ENCODE measurements at regions not wholly inside any gene's neighbourhood (a gene's known extent, or its start where the extent isn't known, plus 50 kb on each side); places are given as distances from the start of the nearest gene placed in this dataset.

DNA sequence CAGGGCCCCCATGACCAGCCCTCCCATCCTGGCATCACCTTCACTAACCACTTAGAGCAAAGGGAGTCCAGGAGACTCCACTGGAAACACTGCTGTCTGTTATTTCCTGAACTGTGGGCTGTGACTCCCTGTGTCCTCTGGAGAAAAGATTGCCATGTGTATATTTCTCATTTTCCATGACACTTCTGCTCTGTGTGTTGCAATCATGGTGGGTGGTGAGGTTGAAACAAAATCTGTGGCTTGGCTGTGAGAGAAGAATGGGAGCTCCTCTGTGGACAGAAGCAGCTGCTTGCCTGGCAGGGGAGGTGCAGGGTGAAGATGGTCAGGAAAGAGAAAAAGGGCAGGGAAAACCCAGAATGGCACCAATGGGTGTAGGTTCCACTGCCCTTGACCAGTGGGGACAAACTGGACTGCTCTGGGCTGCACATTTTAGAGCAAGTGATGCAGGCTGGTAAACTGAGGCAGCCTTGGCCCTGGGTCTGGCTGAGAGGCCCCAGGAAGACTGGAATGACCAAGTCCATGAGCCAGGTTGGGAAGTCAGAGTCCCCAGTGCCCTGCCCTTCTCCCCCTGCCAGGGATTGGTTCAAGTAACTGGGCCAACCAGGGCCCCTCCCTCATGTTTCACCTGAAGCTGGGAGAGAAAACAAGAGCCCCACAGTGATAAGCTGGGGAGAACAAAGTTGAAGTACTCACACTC lies 314.3 kb downstream of the C16orf95 start:
- H3K9ac ChIP-seq (ENCODE audit: low read length) = no peak overlapping the region
- peak; percentile 76 for DNase-seq (ENCODE audit: low read depth)
- H3K4me3 ChIP-seq (ENCODE audit: insufficient read depth, low read depth, low read length) = no peak overlapping the region
- peaks cover 3% of the 10 kb centered on the region for H3K9me3 ChIP-seq (ENCODE audit: insufficient read depth, low read depth, low read length)
- peaks cover under 1% of the 10 kb centered on the region for H3K36me3 Mint-ChIP-seq (ENCODE audit: low read depth, unreplicated experiment)
- peaks cover 9% of the 10 kb centered on the region for H3K27me3 Mint-ChIP-seq (ENCODE audit: low read depth, unreplicated experiment)
- FAIRE-seq = no peak
- no peak for TF ChIP-seq CTCF (IDR thresholded peaks at IDR 0.05; ENCODE audit: insufficient read depth, low read depth, low read length)
- TF ChIP-seq EZH2 (IDR thresholded peaks at IDR 0.05; ENCODE audit: insufficient read depth, low read length) = no peak
- no peak overlapping the region for H3K27ac ChIP-seq (ENCODE audit: low read depth, low read length)
- peak overlapping the region; percentile 64 for H3K27ac Mint-ChIP-seq (ENCODE audit: unreplicated experiment)
- H2AFZ ChIP-seq (ENCODE audit: low read depth, low read length) = no peak overlapping the region
- peaks cover 17% of the 10 kb centered on the region for H3K4me1 Mint-ChIP-seq (ENCODE audit: low read depth, unreplicated experiment)
- no peaks in the 10 kb centered on the region for H3K4me1 ChIP-seq (ENCODE audit: insufficient read depth, low read length)
- H3K9me3 Mint-ChIP-seq (ENCODE audit: unreplicated experiment) = no peaks in the 10 kb centered on the region
- no peak overlapping the region for H3K4me2 ChIP-seq (ENCODE audit: low read length)
- H3K4me3 Mint-ChIP-seq (ENCODE audit: unreplicated experiment) = no peak overlapping the region
- no peaks in the 10 kb centered on the region for H3K27me3 ChIP-seq (ENCODE audit: insufficient read depth, low read length)
- no peaks in the 10 kb centered on the region for H3K79me2 ChIP-seq (ENCODE audit: insufficient read depth, low read length)
- H4K20me1 ChIP-seq (ENCODE audit: insufficient read depth, low read length) = no peaks in the 10 kb centered on the region
- H3K36me3 ChIP-seq (ENCODE audit: insufficient read depth, low read length) = no peaks in the 10 kb centered on the region

DNA sequence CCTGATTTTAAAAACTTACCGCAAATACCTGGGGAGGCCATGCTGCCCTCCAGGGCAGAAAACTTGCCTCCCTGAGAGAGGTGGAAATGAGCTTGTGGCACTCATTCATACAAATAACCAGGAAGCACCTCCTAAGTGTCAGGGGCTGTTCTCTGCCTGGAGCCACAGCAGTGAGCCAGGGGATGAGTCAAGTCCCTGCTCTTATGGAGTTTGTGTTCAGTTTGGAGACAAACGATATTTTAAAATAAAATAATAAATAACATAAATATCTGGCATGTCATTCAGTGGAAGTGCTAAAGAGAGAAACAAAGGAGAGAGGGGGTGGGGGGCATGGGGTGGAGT lies 313.8 kb downstream of the C16orf95 start:
- H3K4me3 ChIP-seq (ENCODE audit: insufficient read depth, low read depth, low read length) = no peak overlapping the region
- H3K27me3 ChIP-seq (ENCODE audit: insufficient read depth, low read length) = no peaks in the 10 kb centered on the region
- H2AFZ ChIP-seq (ENCODE audit: low read depth, low read length) = no peak overlapping the region
- H3K4me3 Mint-ChIP-seq (ENCODE audit: unreplicated experiment) = no peak overlapping the region
- H3K79me2 ChIP-seq (ENCODE audit: insufficient read depth, low read length) = no peaks in the 10 kb centered on the region
- H3K27ac ChIP-seq (ENCODE audit: low read depth, low read length) = no peak overlapping the region
- H3K4me1 Mint-ChIP-seq (ENCODE audit: low read depth, unreplicated experiment) = peaks cover 17% of the 10 kb centered on the region
- H3K9me3 ChIP-seq (ENCODE audit: insufficient read depth, low read depth, low read length) = peaks cover 4% of the 10 kb centered on the region
- no peaks in the 10 kb centered on the region for H3K36me3 ChIP-seq (ENCODE audit: insufficient read depth, low read length)
- peaks cover 3% of the 10 kb centered on the region for H3K9me3 Mint-ChIP-seq (ENCODE audit: unreplicated experiment)
- no peak for FAIRE-seq
- TF ChIP-seq EZH2 (IDR thresholded peaks at IDR 0.05; ENCODE audit: insufficient read depth, low read length) = no peak
- no peak for TF ChIP-seq CTCF (IDR thresholded peaks at IDR 0.05; ENCODE audit: insufficient read depth, low read depth, low read length)
- peaks cover 3% of the 10 kb centered on the region for H3K36me3 Mint-ChIP-seq (ENCODE audit: low read depth, unreplicated experiment)
- H3K9ac ChIP-seq (ENCODE audit: low read length) = no peak overlapping the region
- H3K4me2 ChIP-seq (ENCODE audit: low read length) = no peak overlapping the region
- H3K27me3 Mint-ChIP-seq (ENCODE audit: low read depth, unreplicated experiment) = peaks cover 9% of the 10 kb centered on the region
- no peak for DNase-seq (ENCODE audit: low read depth)
- H4K20me1 ChIP-seq (ENCODE audit: insufficient read depth, low read length) = no peaks in the 10 kb centered on the region
- no peak overlapping the region for H3K27ac Mint-ChIP-seq (ENCODE audit: unreplicated experiment)
- H3K4me1 ChIP-seq (ENCODE audit: insufficient read depth, low read length) = no peaks in the 10 kb centered on the region

DNA sequence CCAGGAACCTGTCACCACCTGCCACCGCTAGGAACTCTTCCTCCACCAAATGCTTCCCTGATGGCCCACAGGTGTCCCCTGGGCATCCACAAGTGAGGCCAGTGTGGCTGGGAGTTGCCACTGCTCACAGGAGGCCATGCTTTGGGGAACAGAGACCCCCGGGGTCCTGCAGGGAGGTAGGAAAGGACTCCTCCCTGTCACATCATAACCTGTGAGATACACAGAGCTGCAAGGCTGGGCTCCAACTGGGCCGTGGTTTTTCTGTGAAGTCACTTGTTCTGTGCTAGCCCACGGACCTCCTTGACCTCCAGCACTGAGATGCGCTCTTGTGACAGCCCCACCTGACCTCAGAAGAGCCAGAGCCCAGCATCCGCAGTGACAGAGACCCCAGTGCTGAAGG lies 311.2 kb downstream of the C16orf95 start:
- Mint-ChIP-seq H3K4me3 (ENCODE audit: unreplicated experiment) (no peak overlapping the region), H3K9me3 (ENCODE audit: unreplicated experiment) (peaks cover 6% of the 10 kb centered on the region), H3K27me3 (ENCODE audit: low read depth, unreplicated experiment) (peaks cover 11% of the 10 kb centered on the region), H3K27ac (ENCODE audit: unreplicated experiment) (no peak overlapping the region), H3K36me3 (ENCODE audit: low read depth, unreplicated experiment) (peaks cover 3% of the 10 kb centered on the region), H3K4me1 (ENCODE audit: low read depth, unreplicated experiment) (peaks cover 7% of the 10 kb centered on the region)
- Histone ChIP-seq H3K36me3 (ENCODE audit: insufficient read depth, low read length) (no peaks in the 10 kb centered on the region), H3K4me1 (ENCODE audit: insufficient read depth, low read length) (no peaks in the 10 kb centered on the region), H3K27ac (ENCODE audit: low read depth, low read length) (no peak overlapping the region), H3K9me3 (ENCODE audit: insufficient read depth, low read depth, low read length) (peaks cover 8% of the 10 kb centered on the region), H4K20me1 (ENCODE audit: insufficient read depth, low read length) (no peaks in the 10 kb centered on the region), H3K4me2 (ENCODE audit: low read length) (no peak overlapping the region), H3K4me3 (ENCODE audit: insufficient read depth, low read depth, low read length) (no peak overlapping the region), H3K79me2 (ENCODE audit: insufficient read depth, low read length) (no peaks in the 10 kb centered on the region), H2AFZ (ENCODE audit: low read depth, low read length) (no peak overlapping the region), H3K9ac (ENCODE audit: low read length) (no peak overlapping the region), H3K27me3 (ENCODE audit: insufficient read depth, low read length) (no peaks in the 10 kb centered on the region)
- TF ChIP-seq EZH2 (IDR thresholded peaks at IDR 0.05; ENCODE audit: insufficient read depth, low read length) (no peak), CTCF (IDR thresholded peaks at IDR 0.05; ENCODE audit: insufficient read depth, low read depth, low read length) (no peak)
- FAIRE-seq (no peak), DNase-seq (ENCODE audit: low read depth) (no peak)

Data from astrocyte (in vitro differentiated cells and primary cell).